BJ (cell line): ENCODE measurements at regions not wholly inside any gene's neighbourhood (a gene's known extent, or its start where the extent isn't known, plus 50 kb on each side); places are given as distances from the start of the nearest gene placed in this dataset.

Experiments used
- CTCF ChIA-PET: fragments of 350-600 bp; formaldehyde crosslinking; extraction: SDS; loops from one replicate; lab custom pipeline; 2021; ENCODE audit warnings: antibody characterized with exemption, inconsistent platforms; lab: Yijun Ruan, JAX
- POLR2A ChIA-PET: fragments of 300-600 bp; sonication (Branson Sonifier 250); formaldehyde crosslinking; extraction: SDS; loops from one replicate; lab custom pipeline; 2021; ENCODE audit warnings: antibody characterized with exemption; lab: Charles Lee
- DNase-seq: peaks from one replicate; pipeline ENCODE4 v3.0.0-alpha.2; 2011; ENCODE audit warnings: low read depth
- H3K27me3 ChIP-seq: 2 replicates; pipeline ENCODE4 v1.6.0; 2011; ENCODE audit warnings: low read length; ENCODE audit not compliant: control insufficient read depth, insufficient read depth
- H3K36me3 ChIP-seq: 2 replicates; pipeline ENCODE4 v1.5.1; 2011; ENCODE audit warnings: low read length; ENCODE audit not compliant: control insufficient read depth, insufficient read depth
- H3K4me3 ChIP-seq: 2 replicates; pipeline ENCODE4 v1.5.1; 2011; ENCODE audit warnings: low read depth, mild to moderate bottlenecking, control low read depth, low read length
- CTCF ChIP-seq: IDR thresholded peaks from 2 replicates; pipeline ENCODE4 v1.5.1; 2011; ENCODE audit warnings: low read depth, mild to moderate bottlenecking, control low read depth, inconsistent platforms, low read length, moderate library complexity; ENCODE audit not compliant: insufficient read depth

GRCh38 chr4:153974452-153974851 lies 185.6 kb upstream of the SFRP2 start:
- Histone ChIP-seq H3K4me3 (no peak overlapping the region), H3K36me3 (no peaks in the 10 kb centered on the region), H3K27me3 (no peaks in the 10 kb centered on the region)
- ChIA-PET CTCF (no interaction called here), POLR2A (no interaction called here)
- TF ChIP-seq CTCF: no peak
- no peak for DNase-seq

GRCh38 chr4:153973942-153974341 lies 185.1 kb upstream of the SFRP2 start:
- no peaks in the 10 kb centered on the region for H3K27me3 ChIP-seq
- no peak for DNase-seq
- no peaks in the 10 kb centered on the region for H3K36me3 ChIP-seq
- CTCF ChIA-PET: no interaction called here
- TF ChIP-seq CTCF: no peak
- no peak overlapping the region for H3K4me3 ChIP-seq
- POLR2A ChIA-PET: no interaction called here

- H3K4me3 ChIP-seq: no peak overlapping the region
- no peaks in the 10 kb centered on the region for H3K27me3 ChIP-seq
- no peaks in the 10 kb centered on the region for H3K36me3 ChIP-seq
- ChIA-PET POLR2A (no interaction called here), CTCF (no interaction called here)
- DNase-seq: no peak
- TF ChIP-seq CTCF: no peak
Observed at GRCh38 chr4:153971899-153972298, 183.0 kb upstream of the SFRP2 start.

- CTCF ChIA-PET: interaction anchor here (0.7 kb wide), 1 partner anchor 346 kb away, joined by 3 read pairs; no protein-coding TSS in a partner anchor
- no peak overlapping the region for H3K4me3 ChIP-seq
- no peaks in the 10 kb centered on the region for H3K27me3 ChIP-seq
- no peak for DNase-seq
- POLR2A ChIA-PET: no interaction called here
- no peak for TF ChIP-seq CTCF
- H3K36me3 ChIP-seq: no peaks in the 10 kb centered on the region
Observed at GRCh38 chr4:153970169-153970568, 181.3 kb upstream of the SFRP2 start.

- CTCF ChIA-PET: interaction anchor here (1.1 kb wide), 1 partner anchor 8 kb away, joined by 3 read pairs; no protein-coding TSS in a partner anchor
- DNase-seq: no peak
- H3K36me3 ChIP-seq: no peaks in the 10 kb centered on the region
Observed at GRCh38 chr4:153969542-153969941, 180.7 kb upstream of the SFRP2 start.

More at GRCh38 chr4:153969542-153969941, 180.7 kb upstream of the SFRP2 start:
- no peak for TF ChIP-seq CTCF
- H3K27me3 ChIP-seq: no peaks in the 10 kb centered on the region
- POLR2A ChIA-PET: no interaction called here
- H3K4me3 ChIP-seq: no peak overlapping the region
